ENCODE measurements at regions not wholly inside any gene's neighbourhood (a gene's known extent, or its start where the extent isn't known, plus 50 kb on each side); places are given as distances from the start of the nearest gene placed in this dataset.

- H3K4me3 ChIP-seq: no peak overlapping the region
- no peaks in the 10 kb centered on the region for H3K4me1 ChIP-seq
- H3K27me3 ChIP-seq: no peaks in the 10 kb centered on the region
- TF ChIP-seq CTCF (IDR thresholded peaks at IDR 0.05): no peak
- no peak overlapping the region for H3K9ac ChIP-seq (ENCODE audit: low read depth in 2 of 2, low read length in 2 of 2)
- intact Hi-C loops (cut with DNase I): no loop called here
- H3K9me3 ChIP-seq: no peaks in the 10 kb centered on the region
- H3K36me3 ChIP-seq: no peaks in the 10 kb centered on the region
- no peak for DNase-seq
- no peak overlapping the region for H3K27ac ChIP-seq
These were observed 330.7 kb downstream of the PCDH20 start for GRCh38 chr13:61084988-61085387.

GRCh38 chr13:61078976-61079770 lies 336.5 kb downstream of the PCDH20 start:
- no peak for TF ChIP-seq CTCF (IDR thresholded peaks at IDR 0.05)
- Histone ChIP-seq H3K36me3 (no peaks in the 10 kb centered on the region), H3K4me3 (no peak overlapping the region), H3K27me3 (no peaks in the 10 kb centered on the region), H3K9me3 (no peaks in the 10 kb centered on the region), H3K9ac (ENCODE audit: low read depth in 2 of 2, low read length in 2 of 2) (no peak overlapping the region), H3K4me1 (no peaks in the 10 kb centered on the region), H3K27ac (no peak overlapping the region)
- intact Hi-C loops (cut with DNase I): no loop called here
- DNase-seq: no peak

GRCh38 chr13:61052175-61052574 lies 363.5 kb downstream of the PCDH20 start:
- no peaks in the 10 kb centered on the region for H3K9me3 ChIP-seq
- no peaks in the 10 kb centered on the region for H3K4me1 ChIP-seq
- no peak overlapping the region for H3K4me3 ChIP-seq
- no peaks in the 10 kb centered on the region for H3K27me3 ChIP-seq
- H3K36me3 ChIP-seq: no peaks in the 10 kb centered on the region
- no peak overlapping the region for H3K27ac ChIP-seq
- no peak for TF ChIP-seq CTCF (IDR thresholded peaks at IDR 0.05)
- intact Hi-C loops (cut with DNase I): no loop called here
- DNase-seq: no peak
- no peak overlapping the region for H3K9ac ChIP-seq (ENCODE audit: low read depth in 2 of 2, low read length in 2 of 2)

GRCh38 chr13:61045251-61045650 lies 370.4 kb downstream of the PCDH20 start:
- Histone ChIP-seq H3K4me3 (no peak overlapping the region), H3K9ac (ENCODE audit: low read depth in 2 of 2, low read length in 2 of 2) (no peak overlapping the region), H3K27me3 (no peaks in the 10 kb centered on the region), H3K36me3 (no peaks in the 10 kb centered on the region), H3K27ac (no peak overlapping the region), H3K9me3 (no peaks in the 10 kb centered on the region), H3K4me1 (no peaks in the 10 kb centered on the region)
- intact Hi-C loops (cut with DNase I): no loop called here
- no peak for TF ChIP-seq CTCF (IDR thresholded peaks at IDR 0.05)
- no peak for DNase-seq

- H3K9ac ChIP-seq (ENCODE audit: low read depth in 2 of 2, low read length in 2 of 2): no peak overlapping the region
- TF ChIP-seq CTCF (IDR thresholded peaks at IDR 0.05): no peak
- no peaks in the 10 kb centered on the region for H3K36me3 ChIP-seq
- H3K4me3 ChIP-seq: no peak overlapping the region
- H3K4me1 ChIP-seq: no peaks in the 10 kb centered on the region
- H3K27ac ChIP-seq: no peak overlapping the region
- H3K9me3 ChIP-seq: no peaks in the 10 kb centered on the region
- intact Hi-C loops (cut with DNase I): no loop called here
- DNase-seq: no peak
- H3K27me3 ChIP-seq: no peaks in the 10 kb centered on the region
These were observed 375.5 kb downstream of the PCDH20 start for GRCh38 chr13:61040181-61040580.

All from colonic mucosa (tissue), 4 donors.